SK-N-SH treated with all-trans-retinoic acid at 6 μM for 48 hours (cell line): ENCODE measurements at regions not wholly inside any gene's neighbourhood (a gene's known extent, or its start where the extent isn't known, plus 50 kb on each side); places are given as distances from the start of the nearest gene placed in this dataset.

Experiments used
- PATZ1 ChIP-seq: fragments of 250-450 bp; sonication (Bioruptor Pico); IDR thresholded peaks from 2 replicates; pipeline ENCODE4 v1.8.0; 2020; ENCODE audit warnings: mild to moderate bottlenecking, moderate library complexity, borderline replicate concordance
- ZFP30 ChIP-seq: fragments of 450-650 bp; formaldehyde crosslinking; IDR thresholded peaks from 2 replicates; pipeline ENCODE4 v1.5.0; 2022; ENCODE audit warnings: mild to moderate bottlenecking, moderate library complexity
- ZNF8 ChIP-seq: fragments of 450-650 bp; formaldehyde crosslinking; IDR thresholded peaks from 2 replicates; pipeline ENCODE4 v1.5.0; 2020; ENCODE audit warnings: mild to moderate bottlenecking, moderate library complexity

- no peak for TF ChIP-seq ZFP30 (CRISPR knock-in tag)
- TF ChIP-seq PATZ1 (CRISPR knock-in tag), result no peak
- TF ChIP-seq ZNF8 (CRISPR knock-in tag), result no peak
Measured at GRCh38 chr6:88544986-88545612, 379.0 kb upstream of the CNR1 start.
